KOPT-K1 (cell line): ENCODE measurements at regions not wholly inside any gene's neighbourhood (a gene's known extent, or its start where the extent isn't known, plus 50 kb on each side); places are given as distances from the start of the nearest gene placed in this dataset.
"Not testable (repeated sequence)": the region's sequence is repeated elsewhere in the genome, so short reads cannot be mapped to it uniquely, and the experiment has no call there.

Experiments
- H3K27ac ChIP-seq: fragments of 200-600 bp; sonication (generic); 2 replicates; pipeline ENCODE4 v1.5.1; 2016; ENCODE audit warnings: antibody characterized with exemption, mild to moderate bottlenecking, low read depth, low read length; ENCODE audit not compliant: poor library complexity, severe bottlenecking
- H3K36me3 ChIP-seq: fragments of 200-600 bp; sonication (generic); 2 replicates; pipeline ENCODE4 v1.5.1; 2017; ENCODE audit warnings: antibody characterized with exemption, mild to moderate bottlenecking, low read length, moderate library complexity; ENCODE audit not compliant: insufficient read depth
- H3K9me3 ChIP-seq: fragments of 200-600 bp; sonication (generic); 2 replicates; pipeline ENCODE4 v1.5.1; 2017; ENCODE audit warnings: antibody characterized with exemption, low read length, mild to moderate bottlenecking; ENCODE audit not compliant: insufficient read depth, poor library complexity, severe bottlenecking

- Histone ChIP-seq H3K27ac (no peak overlapping the region), H3K9me3 (no peaks in the 10 kb centered on the region), H3K36me3 (no peaks in the 10 kb centered on the region)
These were observed 441.2 kb upstream of the CHD1 start for GRCh38 chr5:99369797-99370593.

- Histone ChIP-seq H3K9me3 (no peaks in the 10 kb centered on the region), H3K36me3 (no peaks in the 10 kb centered on the region), H3K27ac (no peak overlapping the region)
These were observed 439.9 kb upstream of the CHD1 start for GRCh38 chr5:99368726-99369125.

GRCh38 chr5:99355881-99356280, 427.1 kb upstream of the CHD1 start:
- Histone ChIP-seq H3K9me3 (no peaks in the 10 kb centered on the region), H3K27ac (no peak overlapping the region), H3K36me3 (no peaks in the 10 kb centered on the region)

GRCh38 chr5:99349787-99350186, 421.0 kb upstream of the CHD1 start:
- Histone ChIP-seq H3K36me3 (no peaks in the 10 kb centered on the region), H3K9me3 (no peaks in the 10 kb centered on the region), H3K27ac (no peak overlapping the region)

- Histone ChIP-seq H3K27ac (no peak overlapping the region), H3K9me3 (no peaks in the 10 kb centered on the region), H3K36me3 (no peaks in the 10 kb centered on the region)
These were observed 419.8 kb upstream of the CHD1 start for GRCh38 chr5:99348597-99348996.

GRCh38 chr5:99339758-99340157, 411.0 kb upstream of the CHD1 start:
- not testable (repeated sequence) for H3K9me3 ChIP-seq, H3K27ac ChIP-seq, H3K36me3 ChIP-seq

- Histone ChIP-seq H3K9me3 (no peaks in the 10 kb centered on the region), H3K27ac (no peak overlapping the region), H3K36me3 (no peaks in the 10 kb centered on the region)
These were observed 406.1 kb upstream of the CHD1 start for GRCh38 chr5:99334936-99335335.

GRCh38 chr5:99331061-99331460, 402.3 kb upstream of the CHD1 start:
- no peak overlapping the region for H3K27ac ChIP-seq
- H3K36me3 ChIP-seq = no peaks in the 10 kb centered on the region
- no peaks in the 10 kb centered on the region for H3K9me3 ChIP-seq

GRCh38 chr5:99320436-99320835, 391.6 kb upstream of the CHD1 start:
- no peaks in the 10 kb centered on the region for H3K9me3 ChIP-seq
- H3K36me3 ChIP-seq = no peaks in the 10 kb centered on the region

GRCh38 chr5:99317136-99317535, 388.3 kb upstream of the CHD1 start:
- Histone ChIP-seq H3K36me3 (no peaks in the 10 kb centered on the region), H3K9me3 (no peaks in the 10 kb centered on the region), H3K27ac (no peak overlapping the region)

More at GRCh38 chr5:99320436-99320835, 391.6 kb upstream of the CHD1 start:
- no peak overlapping the region for H3K27ac ChIP-seq

- H3K9me3 ChIP-seq = no peaks in the 10 kb centered on the region
- no peak overlapping the region for H3K27ac ChIP-seq
- H3K36me3 ChIP-seq = no peaks in the 10 kb centered on the region
These were observed 387.7 kb upstream of the CHD1 start for GRCh38 chr5:99316484-99316883.

GRCh38 chr5:99315413-99316183, 386.8 kb upstream of the CHD1 start:
- H3K36me3 ChIP-seq = no peaks in the 10 kb centered on the region
- no peaks in the 10 kb centered on the region for H3K9me3 ChIP-seq

GRCh38 chr5:99314721-99315120, 385.9 kb upstream of the CHD1 start:
- H3K27ac ChIP-seq = no peak overlapping the region
- no peaks in the 10 kb centered on the region for H3K9me3 ChIP-seq
- no peaks in the 10 kb centered on the region for H3K36me3 ChIP-seq

More at GRCh38 chr5:99315413-99316183, 386.8 kb upstream of the CHD1 start:
- no peak overlapping the region for H3K27ac ChIP-seq

GRCh38 chr5:99308131-99308530, 379.3 kb upstream of the CHD1 start:
- no peaks in the 10 kb centered on the region for H3K36me3 ChIP-seq
- H3K27ac ChIP-seq = no peak overlapping the region
- H3K9me3 ChIP-seq = no peaks in the 10 kb centered on the region

GRCh38 chr5:99305045-99305580, 376.3 kb upstream of the CHD1 start:
- Histone ChIP-seq H3K27ac (no peak overlapping the region), H3K36me3 (no peaks in the 10 kb centered on the region), H3K9me3 (no peaks in the 10 kb centered on the region)
